ENCODE measurements at regions not wholly inside any gene's neighbourhood (a gene's known extent, or its start where the extent isn't known, plus 50 kb on each side); places are given as distances from the start of the nearest gene placed in this dataset.

DNA sequence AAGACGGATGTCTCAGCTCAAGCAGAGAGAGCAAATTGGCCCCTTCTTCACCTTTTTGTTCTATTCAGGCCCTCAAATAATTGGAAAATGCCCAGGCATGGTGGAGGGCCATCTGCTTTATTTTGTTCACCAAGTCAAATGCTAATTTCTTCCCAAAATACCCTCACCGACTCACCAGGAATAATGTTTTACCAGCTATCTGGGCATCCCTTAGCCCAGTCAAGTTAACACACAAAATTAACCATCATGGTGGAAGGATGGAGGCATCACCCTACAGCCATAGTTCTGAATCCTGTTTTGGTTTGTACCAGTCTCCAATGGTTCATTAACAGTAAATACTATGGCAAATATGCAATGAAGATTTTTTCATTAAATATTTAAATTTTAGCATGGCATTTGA, 51.7 kb upstream of the SERP2 start:
- Histone ChIP-seq H3K4me1 (ENCODE audit: control insufficient read depth in 2 of 2, insufficient read depth in 2 of 2, low read length in 2 of 2) (no peaks in the 10 kb centered on the region), H3K27me3 (ENCODE audit: control insufficient read depth in 2 of 2, insufficient read depth in 2 of 2, low read length in 2 of 2) (no peaks in the 10 kb centered on the region), H3K4me3 (ENCODE audit: low read length in 2 of 2) (no peak overlapping the region), H3K9ac (ENCODE audit: low read depth in 1 of 2, low read length in 2 of 2) (no peak overlapping the region), H3K36me3 (ENCODE audit: control insufficient read depth in 2 of 2, insufficient read depth in 2 of 2, low read length in 2 of 2) (no peaks in the 10 kb centered on the region), H3K27ac (ENCODE audit: low read depth in 2 of 2, low read length in 2 of 2) (no peak overlapping the region), H3K9me3 (ENCODE audit: control insufficient read depth in 2 of 2, low read length in 2 of 2) (no peaks in the 10 kb centered on the region)

DNA sequence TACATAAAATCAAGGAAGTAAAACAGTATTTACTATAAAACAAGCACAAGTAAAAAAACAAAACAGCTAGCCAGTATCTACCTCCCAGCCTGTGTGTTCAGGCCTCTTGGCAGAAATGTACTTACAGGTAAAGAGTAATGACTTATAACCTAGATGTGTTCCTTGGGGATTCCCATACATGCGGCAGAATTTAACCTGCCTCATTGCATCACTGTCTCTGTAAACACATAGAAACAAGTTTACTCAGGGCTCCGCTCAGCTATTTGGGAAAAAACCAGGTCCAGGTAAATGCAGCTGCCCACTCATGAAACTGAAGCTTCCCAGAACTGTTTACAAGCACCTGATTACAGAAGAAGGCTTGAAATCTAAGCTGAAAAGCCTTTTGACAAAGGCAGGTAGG, 50.7 kb upstream of the SERP2 start:
- Histone ChIP-seq H3K9me3 (ENCODE audit: control insufficient read depth in 2 of 2, low read length in 2 of 2) (no peaks in the 10 kb centered on the region), H3K27me3 (ENCODE audit: control insufficient read depth in 2 of 2, insufficient read depth in 2 of 2, low read length in 2 of 2) (no peaks in the 10 kb centered on the region), H3K9ac (ENCODE audit: low read depth in 1 of 2, low read length in 2 of 2) (no peak overlapping the region), H3K4me3 (ENCODE audit: low read length in 2 of 2) (no peak overlapping the region), H3K4me1 (ENCODE audit: control insufficient read depth in 2 of 2, insufficient read depth in 2 of 2, low read length in 2 of 2) (no peaks in the 10 kb centered on the region), H3K36me3 (ENCODE audit: control insufficient read depth in 2 of 2, insufficient read depth in 2 of 2, low read length in 2 of 2) (no peaks in the 10 kb centered on the region), H3K27ac (ENCODE audit: low read depth in 2 of 2, low read length in 2 of 2) (no peak overlapping the region)

DNA sequence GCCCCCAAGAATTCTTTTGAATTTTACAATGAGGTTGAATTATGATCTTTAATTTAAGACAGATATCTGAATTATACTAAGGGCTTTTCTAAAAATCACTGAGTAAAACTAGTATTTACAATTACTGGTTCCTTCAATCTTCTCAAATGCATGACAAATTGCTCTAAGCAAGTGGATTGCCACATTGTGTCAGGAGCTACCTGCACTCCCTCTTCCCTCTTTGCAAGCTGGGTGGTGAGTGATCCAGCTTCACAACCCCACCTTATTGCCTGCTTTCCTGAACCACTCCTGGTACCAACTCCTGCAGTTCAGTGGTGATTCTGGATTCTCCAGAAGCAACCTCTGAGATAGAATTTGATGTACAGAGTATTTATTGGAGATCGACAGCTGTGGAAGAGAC, 49.9 kb upstream of the SERP2 start:
- Histone ChIP-seq H3K4me3 (ENCODE audit: low read length in 2 of 2) (no peak overlapping the region), H3K36me3 (ENCODE audit: control insufficient read depth in 2 of 2, insufficient read depth in 2 of 2, low read length in 2 of 2) (no peaks in the 10 kb centered on the region), H3K4me1 (ENCODE audit: control insufficient read depth in 2 of 2, insufficient read depth in 2 of 2, low read length in 2 of 2) (no peaks in the 10 kb centered on the region), H3K27me3 (ENCODE audit: control insufficient read depth in 2 of 2, insufficient read depth in 2 of 2, low read length in 2 of 2) (no peaks in the 10 kb centered on the region), H3K27ac (ENCODE audit: low read depth in 2 of 2, low read length in 2 of 2) (no peak overlapping the region), H3K9me3 (ENCODE audit: control insufficient read depth in 2 of 2, low read length in 2 of 2) (no peaks in the 10 kb centered on the region), H3K9ac (ENCODE audit: low read depth in 1 of 2, low read length in 2 of 2) (no peak overlapping the region)
